ENCODE measurements at regions not wholly inside any gene's neighbourhood (a gene's known extent, or its start where the extent isn't known, plus 50 kb on each side); places are given as distances from the start of the nearest gene placed in this dataset.

- TF ChIP-seq CTCF (IDR thresholded peaks at IDR 0.05) (no peak), JUND (IDR thresholded peaks at IDR 0.05) (no peak), POLR2AphosphoS5 (IDR thresholded peaks at IDR 0.05; ENCODE audit: low read depth, low read length) (no peak), EZH2phosphoT487 (IDR thresholded peaks at IDR 0.05; ENCODE audit: borderline replicate concordance, low read depth) (no peak), TEAD4 (IDR thresholded peaks at IDR 0.05; ENCODE audit: borderline replicate concordance, insufficient read depth) (no peak), USF2 (IDR thresholded peaks at IDR 0.05; ENCODE audit: borderline replicate concordance, low read depth, low read length) (no peak), EP300 (IDR thresholded peaks at IDR 0.05; ENCODE audit: borderline replicate concordance in 1 of 2, low read depth in 1 of 2, low read length in 1 of 2) (no peak)
Observed at GRCh38 chr9:1522219-1522767, 472.1 kb downstream of the DMRT2 start.
